ENCODE measurements at regions not wholly inside any gene's neighbourhood (a gene's known extent, or its start where the extent isn't known, plus 50 kb on each side); places are given as distances from the start of the nearest gene placed in this dataset.

GRCh38 chr10:4467481-4467880 is 358.5 kb upstream of the AKR1E2 start:
- TF ChIP-seq EZH2 (IDR thresholded peaks at IDR 0.05; ENCODE audit: insufficient read depth, poor library complexity, severe bottlenecking) (no peak), EZH2phosphoT487 (IDR thresholded peaks at IDR 0.05; ENCODE audit: insufficient read depth, low read depth) (no peak)
